K562 (cell line): ENCODE measurements at regions not wholly inside any gene's neighbourhood (a gene's known extent, or its start where the extent isn't known, plus 50 kb on each side); places are given as distances from the start of the nearest gene placed in this dataset.

Experiments used
- ATAC-seq: fragments of 200-7000 bp; cut with Tn5 transposase; 3 replicates; pipeline ENCODE4 v1.9.1; 2020; ENCODE audit warnings: moderate library complexity
- BruUV-seq: library from RNA; stranded (reverse); fragments of 400-500 nt; replicated peaks from 2 replicates; lab custom pipeline; 2021; lab: Mats Ljungman, UMichigan
- CTCF ChIA-PET: fragments of 300-600 bp; formaldehyde crosslinking; extraction: SDS; loops from one replicate; lab custom pipeline; 2021; ENCODE audit warnings: low intra/inter-chr PET ratio; lab: Yijun Ruan, JAX
- POLR2A ChIA-PET: fragments of 300-600, 350-650 bp; sonication (Branson Sonifier 250); formaldehyde crosslinking; extraction: SDS; loops from one replicate; lab custom pipeline; 2021; ENCODE audit warnings: antibody characterized with exemption, inconsistent platforms; lab: Yijun Ruan, JAX
- DNase-seq, 4 experiments: peaks; one replicate each; pipeline versions ENCODE4 v3.0.0 to v3.0.0-alpha.2; 2011 to 2018; ENCODE audit warnings: low spot score in 3 of 4, mixed read lengths in 3 of 4; ENCODE audit errors: extremely low read depth in 1 of 4
- FAIRE-seq: peaks from 2 replicates; lab custom pipeline; 2011; peaks lifted over from hg19 to GRCh38; lab: Jason Lieb, UNC
- H2AFZ ChIP-seq: 2 replicates; pipeline ENCODE4 v1.6.0; 2011; ENCODE audit warnings: low read depth, low read length, control low read depth, inconsistent platforms
- H3K27ac ChIP-seq: fragments of 200-600 bp; 3 replicates; pipeline ENCODE4 v1.8.0; 2011; ENCODE audit warnings: low read depth, mild to moderate bottlenecking, control low read depth, inconsistent platforms, low read length, moderate library complexity, mixed read lengths; ENCODE audit errors: extremely low read depth
- H3K27me3 ChIP-seq, 2 experiments: fragments of 300-600 bp in 1 of 2; 2 replicates in 1 of 2; 3 replicates in 1 of 2; pipeline versions ENCODE4 v1.6.0 to v1.8.0; 2011; ENCODE audit warnings: inconsistent platforms in 2 of 2, low read length in 2 of 2, mild to moderate bottlenecking in 1 of 2, mixed read lengths in 1 of 2, moderate library complexity in 1 of 2; ENCODE audit not compliant: control insufficient read depth in 2 of 2, insufficient read depth in 2 of 2
- H3K36me3 ChIP-seq: fragments of 300-600 bp; 3 replicates; pipeline ENCODE4 v1.8.0; 2011; ENCODE audit warnings: mild to moderate bottlenecking, low read length, inconsistent platforms; ENCODE audit not compliant: control insufficient read depth, insufficient read depth
- H3K4me1 ChIP-seq, 2 experiments: fragments of 200-600 bp in 1 of 2; replicated peaks in 1 of 2; 2 replicates in 1 of 2; 3 replicates in 1 of 2; pipeline versions ENCODE4 v1.5.1 to v1.8.0; 2011; ENCODE audit warnings: inconsistent platforms in 2 of 2, low read length in 2 of 2, mild to moderate bottlenecking in 1 of 2, mixed read lengths in 1 of 2, moderate library complexity in 1 of 2; ENCODE audit not compliant: control insufficient read depth in 2 of 2, insufficient read depth in 2 of 2
- H3K4me2 ChIP-seq: 2 replicates; pipeline ENCODE4 v1.6.1; 2011; ENCODE audit warnings: low read length, control low read depth, inconsistent platforms, mixed read lengths; ENCODE audit not compliant: insufficient read depth
- H3K4me3 ChIP-seq: fragments of 200-600 bp; sonication (generic), shearing (Covaris generic); 2 replicates; pipeline ENCODE4 v1.5.1; 2016; ENCODE audit warnings: control low read depth, inconsistent platforms
- H3K79me2 ChIP-seq: fragments of 200-600 bp; 3 replicates; pipeline ENCODE4 v1.8.0; 2011; ENCODE audit warnings: low read length, inconsistent platforms; ENCODE audit not compliant: control insufficient read depth, insufficient read depth
- H3K9ac ChIP-seq, 2 experiments: 2 replicates each; pipeline versions ENCODE4 v1.6.0 to v1.6.1; 2011; ENCODE audit warnings: low read depth in 2 of 2, low read length in 2 of 2, control low read depth in 1 of 2, inconsistent platforms in 1 of 2, mild to moderate bottlenecking in 1 of 2, mixed read lengths in 1 of 2; ENCODE audit not compliant: insufficient read depth in 1 of 2
- H3K9me1 ChIP-seq: one replicate; pipeline ENCODE4 v1.6.0; 2011; ENCODE audit warnings: inconsistent platforms, mild to moderate bottlenecking, low read length, moderate library complexity; ENCODE audit not compliant: control insufficient read depth, insufficient read depth
- H3K9me3 ChIP-seq: replicated peaks from 2 replicates; pipeline ENCODE4 v1.5.1; 2011; ENCODE audit warnings: low read depth, low read length, inconsistent platforms; ENCODE audit not compliant: control insufficient read depth, insufficient read depth
- H4K20me1 ChIP-seq: replicated peaks from 2 replicates; pipeline ENCODE4 v1.6.1; 2011; ENCODE audit warnings: low read length, inconsistent platforms, mixed read lengths; ENCODE audit not compliant: control insufficient read depth, insufficient read depth
- CBX5 ChIP-seq: IDR thresholded peaks from 2 replicates; pipeline ENCODE4 v1.6.1; 2014; ENCODE audit warnings: low read depth, borderline replicate concordance
- GTF2E2 ChIP-seq: fragments of 200-800 bp; sonication (Bioruptor generic); IDR thresholded peaks from 2 replicates; pipeline ENCODE4 v1.6.1; 2016; ENCODE audit warnings: missing genetic modification characterization, missing compliant biosample characterization
- MCM7 ChIP-seq, 2 experiments: fragments of 450-650 bp; IDR thresholded peaks; 2 replicates each; pipeline ENCODE4 v1.6.1; 2016 to 2018
- MED1 ChIP-seq: sonication (generic); formaldehyde crosslinking; IDR thresholded peaks from 2 replicates; pipeline ENCODE4 v1.8.1; 2023; ENCODE audit warnings: missing genetic modification reagents, borderline replicate concordance
- POLR2B ChIP-seq: fragments of 450-650 bp; IDR thresholded peaks from 2 replicates; pipeline ENCODE4 v1.6.1; 2018; ENCODE audit warnings: low read depth; ENCODE audit not compliant: partially characterized antibody
- SIRT6 ChIP-seq: IDR thresholded peaks from one replicate; pipeline ENCODE4 v1.6.1; 2012; ENCODE audit warnings: low read depth, mild to moderate bottlenecking, control low read depth, inconsistent platforms, low read length, moderate library complexity
- TOE1 ChIP-seq, 2 experiments: fragments of 450-650 bp in 1 of 2; sonication (generic) in 1 of 2; formaldehyde crosslinking in 1 of 2; IDR thresholded peaks; 2 replicates each; pipeline versions ENCODE4 v1.7.1 to v1.8.0; 2016 to 2022; ENCODE audit warnings: borderline replicate concordance in 2 of 2, mild to moderate bottlenecking in 2 of 2, antibody characterized with exemption in 1 of 2, inconsistent platforms in 1 of 2, low read depth in 1 of 2, missing genetic modification reagents in 1 of 2, moderate library complexity in 1 of 2
- ZNF175 ChIP-seq: fragments of 200-800 bp; sonication (Bioruptor generic); IDR thresholded peaks from 2 replicates; pipeline ENCODE4 v1.6.1; 2016; ENCODE audit warnings: low read depth, mild to moderate bottlenecking, missing genetic modification characterization, missing compliant biosample characterization
- ZNF24 ChIP-seq: fragments of 450-650 bp; IDR thresholded peaks from 2 replicates; pipeline ENCODE4 v1.6.1; 2016
- ZNF277 ChIP-seq: fragments of 250-450 bp; sonication (Bioruptor Pico); IDR thresholded peaks from 2 replicates; pipeline ENCODE4 v1.8.0; 2022; ENCODE audit warnings: inconsistent platforms, mild to moderate bottlenecking, moderate library complexity, borderline replicate concordance
- ZNF518B ChIP-seq: fragments of 250-450 bp; sonication (Bioruptor Pico); IDR thresholded peaks from 2 replicates; pipeline ENCODE4 v1.5.0; 2021; ENCODE audit warnings: mild to moderate bottlenecking, moderate library complexity
- ZNF717 ChIP-seq: fragments of 250-450 bp; sonication (Bioruptor Pico); IDR thresholded peaks from 2 replicates; pipeline ENCODE4 v1.5.0; 2021
- WGBS: fragments of 100-300 bp; shearing (Covaris generic); methylation state at CpG from one replicate; pipeline ENCODE4 v1.1.6; 2016; ENCODE audit warnings: low coverage, mixed read lengths; ENCODE audit not compliant: insufficient coverage; ENCODE audit errors: missing lambda C conversion rate; 5-methylcytosine and 5-hydroxymethylcytosine counted together
- in situ Hi-C: fragments of 300-500 bp; cut with MboI; formaldehyde crosslinking; loops from 4 replicates; pipeline ENCODE4 v1.15.0; 2018; ENCODE audit warnings: inconsistent platforms, mixed read lengths
- intact Hi-C: fragments of 100-400 bp; cut with micrococcal nuclease; formaldehyde crosslinking; loops from 2 replicates; pipeline ENCODE4 v1.14.2; 2022

GRCh38 chr16:87025676-87026075 is 291.5 kb downstream of the C16orf95 start (continued):
- TF ChIP-seq ZNF518B (no peak), CBX5 (no peak), SIRT6 (no peak), POLR2B (no peak), GTF2E2 (tag) (no peak), ZNF24 (no peak)

- no TSS peak for BruUV-seq
- H3K27me3 ChIP-seq, result peaks cover 17 to 38% of the 10 kb centered on the region in 2 experiments; a peak in 4 of 5 replicates
- FAIRE-seq (no peak), ATAC-seq (no peak), DNase-seq (no peak)
- H3K9me1 ChIP-seq, result no peaks in the 10 kb centered on the region
- H2AFZ ChIP-seq, result no peak overlapping the region
- H3K4me3 ChIP-seq, result no peak overlapping the region
- no peak overlapping the region for H3K9ac ChIP-seq
- H3K4me2 ChIP-seq, result no peak overlapping the region
- H3K36me3 ChIP-seq, result no peaks in the 10 kb centered on the region
- no peak overlapping the region for H3K27ac ChIP-seq
- ChIA-PET CTCF (no interaction called here), POLR2A (interaction anchor here (0.7 kb wide), 1 partner anchor 722 kb away, joined by 3 read pairs; no protein-coding TSS in a partner anchor)
- H3K9me3 ChIP-seq, result no peaks in the 10 kb centered on the region
- 0% methylated on average over 14 of the region's 16 CpGs for WGBS
- H4K20me1 ChIP-seq, result no peaks in the 10 kb centered on the region; the same call in none of the 2 replicates
- intact Hi-C loops, result no loop called here
- no peaks in the 10 kb centered on the region for H3K79me2 ChIP-seq
- H3K4me1 ChIP-seq, result no peaks in the 10 kb centered on the region
- in situ Hi-C loops, result no loop called here
- TF ChIP-seq ZNF717 (CRISPR knock-in tag) (no peak), ZNF175 (CRISPR knock-in tag) (no peak), ZNF277 (no peak), MED1 (CRISPR knock-in tag) (no peak), MCM7 (IDR thresholded peaks at IDR 0.05) (no peak), TOE1 (IDR thresholded peaks at IDR 0.05; ENCODE audit: borderline replicate concordance) (no peak), TOE1 (CRISPR knock-in tag; IDR thresholded peaks at IDR 0.05; ENCODE audit: borderline replicate concordance, low read depth) (no peak)
- TF ChIP-seq, all 486 proteins: peak for 0
Observed at GRCh38 chr16:87027056-87027616, 290.1 kb downstream of the C16orf95 start.
